CD4-positive, alpha-beta T cell (primary cell): ENCODE measurements at regions not wholly inside any gene's neighbourhood (a gene's known extent, or its start where the extent isn't known, plus 50 kb on each side); places are given as distances from the start of the nearest gene placed in this dataset.
"Not testable (repeated sequence)": the region's sequence is repeated elsewhere in the genome, so short reads cannot be mapped to it uniquely, and the experiment has no call there.

Source experiments
- ATAC-seq: fragments of 200-7000 bp; cut with Tn5 transposase; one replicate; pipeline ENCODE4 v1.10.0; 2022; ENCODE audit warnings: mild to moderate bottlenecking; ENCODE audit not compliant: poor library complexity
- CTCF ChIA-PET: fragments of 350-600 bp; sonication (Branson Sonifier 250); formaldehyde crosslinking; loops from one replicate; lab custom pipeline; 2021; ENCODE audit warnings: antibody characterized with exemption, inconsistent platforms; lab: Charles Lee
- POLR2A ChIA-PET: fragments of 350-600 bp; sonication (Branson Sonifier 250); formaldehyde crosslinking; loops from one replicate; lab custom pipeline; 2021; ENCODE audit warnings: antibody characterized with exemption, inconsistent platforms; lab: Charles Lee
- DNase-seq, 14 experiments: peaks; one replicate each; pipeline ENCODE4 v3.0.0-alpha.2; 2013 to 2020; ENCODE audit warnings: mixed read lengths in 2 of 14
- H3K27ac ChIP-seq, 2 donors: one replicate each; pipeline versions ENCODE4 v1.5.1 to v1.7.0; 2013; ENCODE audit warnings: low read length in 2 of 2, low read depth in 1 of 2, mild to moderate bottlenecking in 1 of 2
- H3K27me3 ChIP-seq, 2 experiments: 1 replicate in 1 of 2; 2 replicates in 1 of 2; pipeline versions ENCODE4 v1.6.1 to v1.7.0; 2013; ENCODE audit warnings: low read length in 2 of 2, control low read depth in 1 of 2, mild to moderate bottlenecking in 1 of 2, moderate library complexity in 1 of 2; ENCODE audit not compliant: insufficient read depth in 2 of 2, control insufficient read depth in 1 of 2
- H3K36me3 ChIP-seq: one replicate; pipeline ENCODE4 v1.6.1; 2013; ENCODE audit warnings: low read length, control low read depth; ENCODE audit not compliant: insufficient read depth
- H3K4me1 ChIP-seq: one replicate; pipeline ENCODE4 v1.6.1; 2013; ENCODE audit warnings: low read length, control low read depth; ENCODE audit not compliant: insufficient read depth
- H3K4me3 ChIP-seq: one replicate; pipeline ENCODE4 v1.5.1; 2013; ENCODE audit warnings: mild to moderate bottlenecking, low read length, moderate library complexity
- H3K9me3 ChIP-seq, 2 experiments: 1 replicate in 1 of 2; 2 replicates in 1 of 2; pipeline versions ENCODE4 v1.6.1 to v1.7.0; 2013; ENCODE audit warnings: low read length in 2 of 2, mild to moderate bottlenecking in 2 of 2, control low read depth in 1 of 2, moderate library complexity in 1 of 2; ENCODE audit not compliant: control insufficient read depth in 1 of 2, insufficient read depth in 1 of 2
- H3K27ac Mint-ChIP-seq: one replicate; pipeline ENCODE4 v1.8.0; 2020; ENCODE audit warnings: mixed read lengths
- H3K27me3 Mint-ChIP-seq: one replicate; pipeline ENCODE4 v1.8.0; 2021; ENCODE audit warnings: mixed read lengths
- H3K36me3 Mint-ChIP-seq: one replicate; pipeline ENCODE4 v1.8.0; 2021; ENCODE audit warnings: low read depth, mixed read lengths
- H3K4me1 Mint-ChIP-seq: one replicate; pipeline ENCODE4 v1.8.0; 2021; ENCODE audit warnings: low read depth, mixed read lengths
- H3K4me3 Mint-ChIP-seq: one replicate; pipeline ENCODE4 v1.8.0; 2020; ENCODE audit warnings: mild to moderate bottlenecking, mixed read lengths
- H3K9me3 Mint-ChIP-seq: one replicate; pipeline ENCODE4 v1.8.0; 2020; ENCODE audit warnings: mixed read lengths
- CTCF ChIP-seq: fragments of 200-600 bp; IDR thresholded peaks from one replicate; pipeline ENCODE4 v1.8.0; 2022; ENCODE audit warnings: antibody characterized with exemption, mild to moderate bottlenecking
- intact Hi-C, 2 experiments: fragments of 100-400 bp; cut with DNase I in 1 of 2; cut with micrococcal nuclease in 1 of 2; formaldehyde crosslinking; loops; one replicate each; pipeline versions ENCODE4 v1.15.1 to v1.9.0; 2023 to 2025; cut with DNase I, micrococcal nuclease

GRCh38 chr13:82962397-82962796 lies 919.9 kb downstream of the SLITRK1 start:
- H3K4me1 Mint-ChIP-seq, result no peaks in the 10 kb centered on the region
- TF ChIP-seq CTCF, result no peak
- peaks cover 6% of the 10 kb centered on the region for H3K9me3 Mint-ChIP-seq
- no peaks in the 10 kb centered on the region for H3K36me3 Mint-ChIP-seq
- no peaks in the 10 kb centered on the region for H3K36me3 ChIP-seq
- H3K27me3 ChIP-seq, result no peaks in the 10 kb centered on the region
- H3K27ac ChIP-seq, result no peak overlapping the region
- CTCF ChIA-PET, result no interaction called here
- intact Hi-C loops, result no loop called here
- no peak overlapping the region for H3K4me3 Mint-ChIP-seq
- no peaks in the 10 kb centered on the region for H3K4me1 ChIP-seq
- no peak for DNase-seq
- H3K27me3 Mint-ChIP-seq, result no peaks in the 10 kb centered on the region
- no peak for ATAC-seq
- POLR2A ChIA-PET, result no interaction called here
- H3K9me3 ChIP-seq, result no peaks in the 10 kb centered on the region
- H3K27ac Mint-ChIP-seq, result no peak overlapping the region
- H3K4me3 ChIP-seq, result no peak overlapping the region

GRCh38 chr13:82961757-82962156 lies 920.5 kb downstream of the SLITRK1 start:
- Mint-ChIP-seq H3K4me3 (no peak overlapping the region), H3K9me3 (peaks cover 6% of the 10 kb centered on the region), H3K36me3 (no peaks in the 10 kb centered on the region), H3K4me1 (no peaks in the 10 kb centered on the region), H3K27me3 (no peaks in the 10 kb centered on the region), H3K27ac (no peak overlapping the region)
- Histone ChIP-seq H3K4me3 (no peak overlapping the region), H3K9me3 (no peaks in the 10 kb centered on the region), H3K4me1 (no peaks in the 10 kb centered on the region), H3K36me3 (no peaks in the 10 kb centered on the region), H3K27ac (no peak overlapping the region), H3K27me3 (no peaks in the 10 kb centered on the region)
- no peak for ATAC-seq
- ChIA-PET POLR2A (no interaction called here), CTCF (no interaction called here)
- intact Hi-C loops, result no loop called here
- no peak for DNase-seq
- TF ChIP-seq CTCF, result no peak

GRCh38 chr13:82952336-82952735 lies 929.9 kb downstream of the SLITRK1 start:
- ATAC-seq, intact Hi-C loops, H3K27ac Mint-ChIP-seq, CTCF ChIA-PET, H3K4me1 ChIP-seq, H3K27me3 ChIP-seq, H3K27ac ChIP-seq, H3K27me3 Mint-ChIP-seq, H3K9me3 ChIP-seq, H3K4me3 Mint-ChIP-seq, H3K4me1 Mint-ChIP-seq, H3K9me3 Mint-ChIP-seq, DNase-seq, H3K36me3 ChIP-seq, H3K4me3 ChIP-seq, H3K36me3 Mint-ChIP-seq, POLR2A ChIA-PET: not testable (repeated sequence)

GRCh38 chr13:82947683-82948082 lies 934.6 kb downstream of the SLITRK1 start:
- Mint-ChIP-seq H3K27me3 (no peaks in the 10 kb centered on the region), H3K27ac (no peak overlapping the region), H3K4me1 (no peaks in the 10 kb centered on the region), H3K36me3 (no peaks in the 10 kb centered on the region), H3K4me3 (no peak overlapping the region), H3K9me3 (peaks cover 8% of the 10 kb centered on the region)
- Histone ChIP-seq H3K27me3 (no peaks in the 10 kb centered on the region), H3K9me3 (peaks cover 0 to 5% of the 10 kb centered on the region in 2 experiments), H3K36me3 (no peaks in the 10 kb centered on the region), H3K27ac (no peak overlapping the region), H3K4me1 (no peaks in the 10 kb centered on the region), H3K4me3 (no peak overlapping the region)
- TF ChIP-seq CTCF, result no peak
- CTCF ChIA-PET, result no interaction called here
- POLR2A ChIA-PET, result no interaction called here
- DNase-seq (no peak), ATAC-seq (no peak)
- intact Hi-C loops, result no loop called here
